Stimulated activated naive CD8-positive, alpha-beta T cell treated with anti-CD3 and anti-CD28 coated beads, Interleukin-15, Interleukin-2, amounts not matched to agents 100 U/mL and 50 U/mL, for 24 hours (primary cell): ENCODE measurements at regions not wholly inside any gene's neighbourhood (a gene's known extent, or its start where the extent isn't known, plus 50 kb on each side); places are given as distances from the start of the nearest gene placed in this dataset.

ENCODE experiments used
- ATAC-seq: fragments of 150-1000 bp; cut with Tn5 transposase; one replicate; pipeline ENCODE4 v1.10.0; 2021
- DNase-seq: peaks from one replicate; pipeline ENCODE4 v3.0.0; 2021

- DNase-seq (no peak), ATAC-seq (no peak)
Measured at GRCh38 chr12:105928436-105928835, 210.3 kb downstream of the NUAK1 start.

GRCh38 chr12:105929192-105929591 is 209.6 kb downstream of the NUAK1 start:
- ATAC-seq (no peak), DNase-seq (no peak)

GRCh38 chr12:105930557-105931503 is 207.9 kb downstream of the NUAK1 start:
- ATAC-seq (no peak), DNase-seq (no peak)

GRCh38 chr12:105931762-105932570 is 206.8 kb downstream of the NUAK1 start:
- DNase-seq (no peak), ATAC-seq (no peak)

- no peak for ATAC-seq
- DNase-seq: no peak
Measured at GRCh38 chr12:105933671-105934665, 204.8 kb downstream of the NUAK1 start.

- ATAC-seq (no peak), DNase-seq (no peak)
Measured at GRCh38 chr12:105935106-105935505, 203.6 kb downstream of the NUAK1 start.

GRCh38 chr12:105935981-105936380 is 202.8 kb downstream of the NUAK1 start:
- ATAC-seq (no peak), DNase-seq (no peak)

GRCh38 chr12:105936496-105936895 is 202.3 kb downstream of the NUAK1 start:
- DNase-seq (no peak), ATAC-seq (no peak)

- no peak for DNase-seq
- ATAC-seq: no peak
Measured at GRCh38 chr12:105937009-105937408, 201.7 kb downstream of the NUAK1 start.

- no peak for DNase-seq
Measured at GRCh38 chr12:105939181-105939721, 199.5 kb downstream of the NUAK1 start.

GRCh38 chr12:105942281-105942680 is 196.5 kb downstream of the NUAK1 start:
- DNase-seq: no peak
- ATAC-seq: no peak

More at GRCh38 chr12:105939181-105939721, 199.5 kb downstream of the NUAK1 start:
- ATAC-seq: no peak

GRCh38 chr12:105943525-105943924 is 195.2 kb downstream of the NUAK1 start:
- no peak for ATAC-seq

GRCh38 chr12:105944628-105945027 is 194.1 kb downstream of the NUAK1 start:
- no peak for DNase-seq
- no peak for ATAC-seq

More at GRCh38 chr12:105943525-105943924, 195.2 kb downstream of the NUAK1 start:
- DNase-seq: no peak

- ATAC-seq: no peak
- no peak for DNase-seq
Measured at GRCh38 chr12:105945880-105946279, 192.9 kb downstream of the NUAK1 start.

GRCh38 chr12:105946493-105946901 is 192.3 kb downstream of the NUAK1 start:
- DNase-seq (no peak), ATAC-seq (no peak)

GRCh38 chr12:105947906-105948305 is 190.8 kb downstream of the NUAK1 start:
- no peak for ATAC-seq
- DNase-seq: no peak

- DNase-seq (no peak), ATAC-seq (no peak)
Measured at GRCh38 chr12:105948331-105948730, 190.4 kb downstream of the NUAK1 start.

- no peak for DNase-seq
- no peak for ATAC-seq
Measured at GRCh38 chr12:105949391-105949790, 189.4 kb downstream of the NUAK1 start.

- DNase-seq: no peak
Measured at GRCh38 chr12:105951732-105952131, 187.0 kb downstream of the NUAK1 start.

GRCh38 chr12:105954951-105955931 is 183.5 kb downstream of the NUAK1 start:
- DNase-seq (no peak), ATAC-seq (no peak)

More at GRCh38 chr12:105951732-105952131, 187.0 kb downstream of the NUAK1 start:
- no peak for ATAC-seq
